ENCODE measurements at regions not wholly inside any gene's neighbourhood (a gene's known extent, or its start where the extent isn't known, plus 50 kb on each side); places are given as distances from the start of the nearest gene placed in this dataset.
A peak's percentile ranks its signal among the peaks of the same experiment; 100 is the strongest.
"Not testable (repeated sequence)": the region's sequence is repeated elsewhere in the genome, so short reads cannot be mapped to it uniquely, and the experiment has no call there.

GRCh38 chr6:125354649-125355048 lies 52.9 kb upstream of the HDDC2 start:
- no peak for DNase-seq

GRCh38 chr6:125356884-125357283 lies 55.1 kb upstream of the HDDC2 start:
- no peak for DNase-seq

- no peak for DNase-seq
These were observed 55.9 kb upstream of the HDDC2 start for GRCh38 chr6:125357515-125358256.

GRCh38 chr6:125358898-125359297 lies 57.1 kb upstream of the HDDC2 start:
- DNase-seq = no peak

GRCh38 chr6:125361868-125362267 lies 60.1 kb upstream of the HDDC2 start:
- no peak for DNase-seq

- DNase-seq = no peak
These were observed 61.5 kb upstream of the HDDC2 start for GRCh38 chr6:125363039-125363823.

GRCh38 chr6:125363824-125364165 lies 62.0 kb upstream of the HDDC2 start:
- DNase-seq = no peak

GRCh38 chr6:125365230-125365629 lies 63.5 kb upstream of the HDDC2 start:
- DNase-seq = no peak

GRCh38 chr6:125367036-125367782 lies 65.4 kb upstream of the HDDC2 start:
- DNase-seq = no peak

- DNase-seq = no peak
These were observed 68.6 kb upstream of the HDDC2 start for GRCh38 chr6:125370343-125370742.

- no peak for DNase-seq
These were observed 73.2 kb upstream of the HDDC2 start for GRCh38 chr6:125375013-125375412.

- DNase-seq = no peak
These were observed 74.1 kb upstream of the HDDC2 start for GRCh38 chr6:125375821-125376220.

- DNase-seq = peak; percentile 72
These were observed 75.9 kb upstream of the HDDC2 start for GRCh38 chr6:125377621-125378020.

GRCh38 chr6:125379174-125379573 lies 77.4 kb upstream of the HDDC2 start:
- DNase-seq = peak; percentile 55

- no peak for DNase-seq
These were observed 78.7 kb upstream of the HDDC2 start for GRCh38 chr6:125380474-125380873.

GRCh38 chr6:125386337-125386736 lies 84.6 kb upstream of the HDDC2 start:
- DNase-seq = not testable (repeated sequence)

- DNase-seq = peak; percentile 78
These were observed 90.9 kb upstream of the HDDC2 start for GRCh38 chr6:125392682-125393081.

- peak; percentile 86 for DNase-seq
These were observed 91.7 kb upstream of the HDDC2 start for GRCh38 chr6:125393449-125393858.

- no peak for DNase-seq
These were observed 105.0 kb upstream of the HDDC2 start for GRCh38 chr6:125406741-125407140.

- no peak for DNase-seq
These were observed 112.7 kb upstream of the HDDC2 start for GRCh38 chr6:125414507-125414906.

GRCh38 chr6:125415913-125416312 lies 114.1 kb upstream of the HDDC2 start:
- DNase-seq = no peak

GRCh38 chr6:125421836-125422235 lies 120.1 kb upstream of the HDDC2 start:
- DNase-seq = peak; percentile 18

- DNase-seq = no peak
These were observed 121.3 kb upstream of the HDDC2 start for GRCh38 chr6:125423047-125423446.

GRCh38 chr6:125431971-125432370 lies 130.2 kb upstream of the HDDC2 start:
- DNase-seq = no peak
